PC-3 (cell line): ENCODE measurements at regions not wholly inside any gene's neighbourhood (a gene's known extent, or its start where the extent isn't known, plus 50 kb on each side); places are given as distances from the start of the nearest gene placed in this dataset.

Source experiments
- ATAC-seq: fragments of 200-7000 bp; cut with Tn5 transposase; 2 replicates; pipeline ENCODE4 v1.9.1; 2020; ENCODE audit warnings: mild to moderate bottlenecking, moderate library complexity
- BruUV-seq: library from RNA; stranded (reverse); fragments of 400-500 nt; replicated peaks from 2 replicates; lab custom pipeline; 2021; lab: Mats Ljungman, UMichigan
- CTCF ChIA-PET: fragments of 300-600 bp; sonication (Branson Sonifier 250); formaldehyde crosslinking; loops from one replicate; lab custom pipeline; 2022; ENCODE audit warnings: antibody characterized with exemption; lab: Charles Lee
- POLR2A ChIA-PET: fragments of 300-600 bp; sonication (Branson Sonifier 250); formaldehyde crosslinking; loops from one replicate; lab custom pipeline; 2022; ENCODE audit warnings: antibody characterized with exemption; ENCODE audit not compliant: unreplicated experiment; lab: Charles Lee
- DNase-seq: peaks from one replicate; pipeline ENCODE4 v3.0.0-alpha.2; 2015
- H2AFZ ChIP-seq: fragments of 300-600 bp; sonication (generic); 2 replicates; pipeline ENCODE4 v1.6.0; 2016; ENCODE audit warnings: antibody characterized with exemption, low read length
- H3F3A ChIP-seq: fragments of 300-600 bp; sonication (generic); one replicate; pipeline ENCODE4 v1.6.0; 2017; ENCODE audit warnings: antibody characterized with exemption, low read length, control low read depth, mild to moderate bottlenecking; ENCODE audit not compliant: unreplicated experiment
- H3K27ac ChIP-seq: fragments of 300-600 bp; sonication (generic); 2 replicates; pipeline ENCODE4 v1.5.1; 2016; ENCODE audit warnings: mild to moderate bottlenecking, low read length
- H3K27me3 ChIP-seq: fragments of 300-600 bp; sonication (generic); 2 replicates; pipeline ENCODE4 v1.6.1; 2016; ENCODE audit warnings: low read length, mixed read lengths
- H3K36me3 ChIP-seq: fragments of 300-600 bp; sonication (generic); 2 replicates; pipeline ENCODE4 v1.6.1; 2016; ENCODE audit warnings: low read depth, mixed run types, low read length, mixed read lengths
- H3K4me1 ChIP-seq: fragments of 300-600 bp; sonication (generic); 2 replicates; pipeline ENCODE4 v1.5.1; 2016; ENCODE audit warnings: low read length; ENCODE audit not compliant: insufficient read depth
- H3K4me2 ChIP-seq: fragments of 300-600 bp; sonication (generic); 2 replicates; pipeline ENCODE4 v1.6.0; 2016; ENCODE audit warnings: low read length
- H3K4me3 ChIP-seq: fragments of 300-600 bp; sonication (generic); 2 replicates; pipeline ENCODE4 v1.5.1; 2016; ENCODE audit warnings: mild to moderate bottlenecking, low read length, mixed read lengths
- H3K79me2 ChIP-seq: fragments of 300-600 bp; sonication (generic); 2 replicates; pipeline ENCODE4 v1.6.1; 2017; ENCODE audit warnings: low read length, mixed read lengths
- H3K9ac ChIP-seq: fragments of 300-600 bp; sonication (generic); 2 replicates; pipeline ENCODE4 v1.6.0; 2016; ENCODE audit warnings: mild to moderate bottlenecking, low read length
- H3K9me2 ChIP-seq: fragments of 300-600 bp; sonication (generic); replicated peaks from 2 replicates; pipeline ENCODE4 v1.6.1; 2016; ENCODE audit warnings: mixed run types, low read length, mixed read lengths
- H3K9me3 ChIP-seq: fragments of 300-600 bp; sonication (generic); 2 replicates; pipeline ENCODE4 v1.6.1; 2016; ENCODE audit warnings: low read length, mixed read lengths
- H4K20me1 ChIP-seq: fragments of 300-600 bp; sonication (generic); 2 replicates; pipeline ENCODE4 v1.6.1; 2016; ENCODE audit warnings: low read length, mixed read lengths
- CTCF ChIP-seq: fragments of 300-600 bp; sonication (generic); conservative IDR thresholded peaks from 2 replicates; pipeline ENCODE4 v1.5.1; 2017; ENCODE audit warnings: antibody characterized with exemption, low read depth, mild to moderate bottlenecking, low read length
- EZH2 ChIP-seq: fragments of 300-600 bp; sonication (generic); IDR thresholded peaks from one replicate; pipeline ENCODE4 v1.6.1; 2017; ENCODE audit warnings: antibody characterized with exemption, mild to moderate bottlenecking, low read length; ENCODE audit not compliant: unreplicated experiment
- EZH2phosphoT487 ChIP-seq: fragments of 300-600 bp; sonication (generic); IDR thresholded peaks from 2 replicates; pipeline ENCODE4 v1.6.1; 2018; ENCODE audit warnings: mild to moderate bottlenecking, antibody characterized with exemption, low read length, borderline replicate concordance
- intact Hi-C: fragments of 100-400 bp; cut with micrococcal nuclease; formaldehyde crosslinking; loops from 2 replicates; pipeline ENCODE4 v1.9.0; 2023

GRCh38 chr12:85621041-85621440 lies 215.2 kb downstream of the RASSF9 start:
- TF ChIP-seq EZH2phosphoT487 (no peak), CTCF (no peak), EZH2 (no peak)
- peak overlapping the region; percentile 56 for H3K4me2 ChIP-seq
- H3K4me1 ChIP-seq = peaks cover 50% of the 10 kb centered on the region
- no peaks in the 10 kb centered on the region for H4K20me1 ChIP-seq
- no peaks in the 10 kb centered on the region for H3K9me2 ChIP-seq
- H3F3A ChIP-seq = peaks cover 3% of the 10 kb centered on the region
- H2AFZ ChIP-seq = no peak overlapping the region
- H3K36me3 ChIP-seq = no peaks in the 10 kb centered on the region
- no peak overlapping the region for H3K9ac ChIP-seq
- peak; percentile 29; the same call in 1 of the 2 replicates for ATAC-seq
- CTCF ChIA-PET = no interaction called here
- intact Hi-C loops = no loop called here
- no peaks in the 10 kb centered on the region for H3K27me3 ChIP-seq
- no peaks in the 10 kb centered on the region for H3K9me3 ChIP-seq
- DNase-seq = peak; percentile 95
- BruUV-seq = no TSS peak
- H3K79me2 ChIP-seq = no peaks in the 10 kb centered on the region
- POLR2A ChIA-PET = no interaction called here
- peak overlapping the region; percentile 62 for H3K27ac ChIP-seq
- H3K4me3 ChIP-seq = no peak overlapping the region

GRCh38 chr12:85623763-85624162 lies 212.4 kb downstream of the RASSF9 start:
- no peak overlapping the region for H3K4me2 ChIP-seq
- no peak overlapping the region for H2AFZ ChIP-seq
- H3K4me1 ChIP-seq = peaks cover 69% of the 10 kb centered on the region
- H3F3A ChIP-seq = peaks cover 13% of the 10 kb centered on the region
- intact Hi-C loops = no loop called here
- no peak overlapping the region for H3K4me3 ChIP-seq
- H3K9me2 ChIP-seq = no peaks in the 10 kb centered on the region
- BruUV-seq = no TSS peak
- ChIA-PET CTCF (no interaction called here), POLR2A (no interaction called here)
- no peaks in the 10 kb centered on the region for H4K20me1 ChIP-seq
- H3K27me3 ChIP-seq = no peaks in the 10 kb centered on the region
- no peak for TF ChIP-seq EZH2
- no peak for TF ChIP-seq CTCF
- no peak for TF ChIP-seq EZH2phosphoT487
- no peaks in the 10 kb centered on the region for H3K79me2 ChIP-seq
- no peaks in the 10 kb centered on the region for H3K36me3 ChIP-seq
- DNase-seq (no peak), ATAC-seq (no peak)
- no peak overlapping the region for H3K27ac ChIP-seq
- no peaks in the 10 kb centered on the region for H3K9me3 ChIP-seq
- H3K9ac ChIP-seq = no peak overlapping the region

- TF ChIP-seq CTCF (no peak), EZH2phosphoT487 (no peak), EZH2 (no peak)
- Histone ChIP-seq H3F3A (peaks cover 13% of the 10 kb centered on the region), H3K27me3 (no peaks in the 10 kb centered on the region), H3K4me3 (no peak overlapping the region), H4K20me1 (no peaks in the 10 kb centered on the region), H3K9me2 (no peaks in the 10 kb centered on the region), H3K79me2 (no peaks in the 10 kb centered on the region), H3K27ac (peak overlapping the region; percentile 85), H3K4me1 (peaks cover 72% of the 10 kb centered on the region), H3K9ac (no peak overlapping the region), H3K36me3 (no peaks in the 10 kb centered on the region), H3K4me2 (peak overlapping the region; percentile 66), H3K9me3 (no peaks in the 10 kb centered on the region), H2AFZ (no peak overlapping the region)
- CTCF ChIA-PET = no interaction called here
- intact Hi-C loops = no loop called here
- ATAC-seq = no peak
- DNase-seq = no peak
- POLR2A ChIA-PET = no interaction called here
- no TSS peak for BruUV-seq
Measured at GRCh38 chr12:85625467-85625866, 210.7 kb downstream of the RASSF9 start.
